HepG2 (cell line): ENCODE measurements at regions not wholly inside any gene's neighbourhood (a gene's known extent, or its start where the extent isn't known, plus 50 kb on each side); places are given as distances from the start of the nearest gene placed in this dataset.

Experiments
- ATAC-seq: fragments of 200-7000 bp; cut with Tn5 transposase; 3 replicates; pipeline ENCODE4 v1.9.1; 2020; ENCODE audit warnings: mild to moderate bottlenecking, moderate library complexity
- BruUV-seq: library from RNA; stranded (reverse); fragments of 400-500 nt; replicated peaks from 2 replicates; lab custom pipeline; 2021; lab: Mats Ljungman, UMichigan
- CTCF ChIA-PET: fragments of 300-600 bp; formaldehyde crosslinking; extraction: SDS; loops from one replicate; lab custom pipeline; 2021; ENCODE audit warnings: low total read pairs, inconsistent platforms, low intra/inter-chr PET ratio; lab: Yijun Ruan, JAX
- POLR2A ChIA-PET: fragments of 350-600 bp; sonication (Branson Sonifier 250); formaldehyde crosslinking; loops from one replicate; lab custom pipeline; 2020; ENCODE audit warnings: antibody characterized with exemption, inconsistent platforms; lab: Yijun Ruan, JAX
- DNase-seq: peaks from one replicate; pipeline ENCODE4 v3.0.0-alpha.2; 2015; ENCODE audit warnings: low spot score
- FAIRE-seq: peaks from 3 replicates; lab custom pipeline; 2011; peaks lifted over from hg19 to GRCh38; lab: Jason Lieb, UNC
- H2AFZ ChIP-seq: one replicate; pipeline ENCODE4 v1.6.1; 2011; ENCODE audit warnings: low read length, inconsistent platforms
- H3K27ac ChIP-seq: fragments of 300-600 bp; 3 replicates; pipeline ENCODE4 v1.8.0; 2011; ENCODE audit warnings: mixed run types, mild to moderate bottlenecking, mixed read lengths, low read length, inconsistent platforms; ENCODE audit not compliant: insufficient read depth; ENCODE audit errors: extremely low read length
- H3K27me3 ChIP-seq, 2 experiments: fragments of 200-600 bp in 1 of 2; 2 replicates in 1 of 2; 3 replicates in 1 of 2; pipeline versions ENCODE4 v1.6.0 to v1.8.0; 2011; ENCODE audit warnings: low read length in 2 of 2, mild to moderate bottlenecking in 2 of 2, moderate library complexity in 2 of 2, inconsistent platforms in 1 of 2; ENCODE audit not compliant: insufficient read depth in 2 of 2, control insufficient read depth in 1 of 2
- H3K36me3 ChIP-seq, 2 experiments: fragments of 200-600 bp in 1 of 2; replicated peaks in 1 of 2; 2 replicates in 1 of 2; 3 replicates in 1 of 2; pipeline versions ENCODE4 v1.5.1 to v1.8.0; 2011; ENCODE audit warnings: low read length in 2 of 2, inconsistent platforms in 1 of 2; ENCODE audit not compliant: insufficient read depth in 2 of 2, control insufficient read depth in 1 of 2
- H3K4me1 ChIP-seq: 2 replicates; pipeline ENCODE4 v1.5.1; 2012; ENCODE audit warnings: low read length, inconsistent platforms; ENCODE audit not compliant: insufficient read depth
- H3K4me2 ChIP-seq: 2 replicates; pipeline ENCODE4 v1.6.0; 2011; ENCODE audit warnings: low read depth, low read length, inconsistent platforms
- H3K4me3 ChIP-seq, 3 experiments: fragments of 200-600 bp in 1 of 3; sonication (generic), shearing (Covaris generic) in 1 of 3; replicated peaks in 1 of 3; 2 replicates each; pipeline ENCODE4 v1.5.1; 2011 to 2016; ENCODE audit warnings: low read length in 3 of 3, inconsistent platforms in 2 of 3, low read depth in 2 of 3, mild to moderate bottlenecking in 2 of 3, control low read depth in 1 of 3, mixed read lengths in 1 of 3; ENCODE audit not compliant: insufficient read depth in 1 of 3
- H3K79me2 ChIP-seq: one replicate; pipeline ENCODE4 v1.6.1; 2011; ENCODE audit warnings: low read length, inconsistent platforms; ENCODE audit not compliant: insufficient read depth
- H3K9ac ChIP-seq: 2 replicates; pipeline ENCODE4 v1.6.0; 2011; ENCODE audit warnings: mild to moderate bottlenecking, low read depth, low read length, inconsistent platforms; ENCODE audit not compliant: insufficient read depth
- H3K9me3 ChIP-seq: 2 replicates; pipeline ENCODE4 v1.5.1; 2012; ENCODE audit warnings: mild to moderate bottlenecking, low read length
- H4K20me1 ChIP-seq: 2 replicates; pipeline ENCODE4 v1.6.0; 2011; ENCODE audit warnings: inconsistent platforms, mild to moderate bottlenecking, low read length, moderate library complexity; ENCODE audit not compliant: insufficient read depth
- ARNT ChIP-seq: fragments of 450-650 bp; IDR thresholded peaks from 2 replicates; pipeline ENCODE4 v1.6.1; 2017
- ATRX ChIP-seq: sonication (generic); formaldehyde crosslinking; IDR thresholded peaks from 2 replicates; pipeline ENCODE4 v1.4.0; 2020; ENCODE audit warnings: missing genetic modification reagents, borderline replicate concordance
- NCOR1 ChIP-seq: fragments of 200-600 bp; sonication (generic); IDR thresholded peaks from 2 replicates; pipeline ENCODE4 v1.7.0; 2017; ENCODE audit warnings: antibody characterized with exemption, low read length, borderline replicate concordance
- NRL ChIP-seq: sonication (generic); formaldehyde crosslinking; IDR thresholded peaks from 2 replicates; pipeline ENCODE4 v1.5.0; 2020; ENCODE audit warnings: missing genetic modification reagents, mild to moderate bottlenecking, moderate library complexity, borderline replicate concordance
- SP4 ChIP-seq: sonication (generic); formaldehyde crosslinking; IDR thresholded peaks from 2 replicates; pipeline ENCODE4 v1.8.1; 2023; ENCODE audit warnings: mild to moderate bottlenecking, missing genetic modification reagents
- TFE3 ChIP-seq: IDR thresholded peaks from 2 replicates; pipeline ENCODE4 v1.6.1; 2016
- ZNF253 ChIP-seq: sonication (generic); formaldehyde crosslinking; IDR thresholded peaks from 2 replicates; pipeline ENCODE4 v1.8.0; 2022; ENCODE audit warnings: mild to moderate bottlenecking, missing genetic modification reagents, borderline replicate concordance
- ZNF256 ChIP-seq: sonication (generic); formaldehyde crosslinking; conservative IDR thresholded peaks from 2 replicates; pipeline ENCODE4 v1.4.0; 2020; ENCODE audit warnings: missing genetic modification reagents
- in situ Hi-C: cut with HindIII; loops from 2 replicates; pipeline ENCODE4 v1.10.0; 2017; ENCODE audit warnings: low pct_unique_long_range_greater_than_20kb; ENCODE audit not compliant: extremely low pct_ligation_motif_present
- intact Hi-C: fragments of 100-400 bp; cut with micrococcal nuclease; formaldehyde crosslinking; loops from one replicate; pipeline ENCODE4 v1.10.0; 2022; ENCODE audit not compliant: unreplicated experiment
- TF ChIP-seq, protein P1 (sequence below): sonication (generic); formaldehyde crosslinking; IDR thresholded peaks from 2 replicates; pipeline ENCODE4 v1.4.0; 2020; ENCODE audit warnings: missing genetic modification reagents, borderline replicate concordance
- TF ChIP-seq, protein P2 (sequence below): sonication (generic); formaldehyde crosslinking; IDR thresholded peaks from 2 replicates; pipeline ENCODE4 v1.8.0; 2022; ENCODE audit warnings: mild to moderate bottlenecking, missing genetic modification reagents, borderline replicate concordance
- TF ChIP-seq, protein P3 (sequence below): sonication (generic); formaldehyde crosslinking; IDR thresholded peaks from 2 replicates; pipeline ENCODE4 v1.8.0; 2022; ENCODE audit warnings: low read depth, missing genetic modification reagents

DNA sequence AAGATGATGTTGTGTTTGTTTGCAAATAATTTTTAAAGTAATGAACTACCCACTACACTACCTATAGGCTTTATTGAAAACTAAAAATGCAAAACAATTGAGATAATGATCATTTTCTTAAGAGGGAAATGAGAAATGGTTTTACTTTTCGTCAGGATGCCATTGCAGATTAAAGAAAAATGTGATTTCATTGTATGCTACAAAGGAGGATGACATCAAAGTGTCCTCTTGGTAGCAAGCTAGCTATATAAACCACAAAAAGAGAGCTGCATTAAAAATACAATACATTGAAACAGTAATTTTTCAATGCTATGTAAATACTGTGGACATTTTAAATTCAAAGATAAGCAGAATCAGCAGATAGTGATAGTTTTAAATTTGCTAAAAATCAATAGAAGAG lies 87.5 kb upstream of the DPYD start (continued):
- TF ChIP-seq, protein P1, sequence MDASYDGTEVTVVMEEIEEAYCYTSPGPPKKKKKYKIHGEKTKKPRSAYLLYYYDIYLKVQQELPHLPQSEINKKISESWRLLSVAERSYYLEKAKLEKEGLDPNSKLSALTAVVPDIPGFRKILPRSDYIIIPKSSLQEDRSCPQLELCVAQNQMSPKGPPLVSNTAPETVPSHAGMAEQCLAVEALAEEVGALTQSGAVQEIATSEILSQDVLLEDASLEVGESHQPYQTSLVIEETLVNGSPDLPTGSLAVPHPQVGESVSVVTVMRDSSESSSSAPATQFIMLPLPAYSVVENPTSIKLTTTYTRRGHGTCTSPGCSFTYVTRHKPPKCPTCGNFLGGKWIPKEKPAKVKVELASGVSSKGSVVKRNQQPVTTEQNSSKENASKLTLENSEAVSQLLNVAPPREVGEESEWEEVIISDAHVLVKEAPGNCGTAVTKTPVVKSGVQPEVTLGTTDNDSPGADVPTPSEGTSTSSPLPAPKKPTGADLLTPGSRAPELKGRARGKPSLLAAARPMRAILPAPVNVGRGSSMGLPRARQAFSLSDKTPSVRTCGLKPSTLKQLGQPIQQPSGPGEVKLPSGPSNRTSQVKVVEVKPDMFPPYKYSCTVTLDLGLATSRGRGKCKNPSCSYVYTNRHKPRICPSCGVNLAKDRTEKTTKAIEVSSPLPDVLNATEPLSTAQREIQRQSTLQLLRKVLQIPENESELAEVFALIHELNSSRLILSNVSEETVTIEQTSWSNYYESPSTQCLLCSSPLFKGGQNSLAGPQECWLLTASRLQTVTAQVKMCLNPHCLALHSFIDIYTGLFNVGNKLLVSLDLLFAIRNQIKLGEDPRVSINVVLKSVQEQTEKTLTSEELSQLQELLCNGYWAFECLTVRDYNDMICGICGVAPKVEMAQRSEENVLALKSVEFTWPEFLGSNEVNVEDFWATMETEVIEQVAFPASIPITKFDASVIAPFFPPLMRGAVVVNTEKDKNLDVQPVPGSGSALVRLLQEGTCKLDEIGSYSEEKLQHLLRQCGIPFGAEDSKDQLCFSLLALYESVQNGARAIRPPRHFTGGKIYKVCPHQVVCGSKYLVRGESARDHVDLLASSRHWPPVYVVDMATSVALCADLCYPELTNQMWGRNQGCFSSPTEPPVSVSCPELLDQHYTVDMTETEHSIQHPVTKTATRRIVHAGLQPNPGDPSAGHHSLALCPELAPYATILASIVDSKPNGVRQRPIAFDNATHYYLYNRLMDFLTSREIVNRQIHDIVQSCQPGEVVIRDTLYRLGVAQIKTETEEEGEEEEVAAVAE (CRISPR knock-in tag) = no peak
- TF ChIP-seq SP4 (CRISPR knock-in tag) = no peak

DNA sequence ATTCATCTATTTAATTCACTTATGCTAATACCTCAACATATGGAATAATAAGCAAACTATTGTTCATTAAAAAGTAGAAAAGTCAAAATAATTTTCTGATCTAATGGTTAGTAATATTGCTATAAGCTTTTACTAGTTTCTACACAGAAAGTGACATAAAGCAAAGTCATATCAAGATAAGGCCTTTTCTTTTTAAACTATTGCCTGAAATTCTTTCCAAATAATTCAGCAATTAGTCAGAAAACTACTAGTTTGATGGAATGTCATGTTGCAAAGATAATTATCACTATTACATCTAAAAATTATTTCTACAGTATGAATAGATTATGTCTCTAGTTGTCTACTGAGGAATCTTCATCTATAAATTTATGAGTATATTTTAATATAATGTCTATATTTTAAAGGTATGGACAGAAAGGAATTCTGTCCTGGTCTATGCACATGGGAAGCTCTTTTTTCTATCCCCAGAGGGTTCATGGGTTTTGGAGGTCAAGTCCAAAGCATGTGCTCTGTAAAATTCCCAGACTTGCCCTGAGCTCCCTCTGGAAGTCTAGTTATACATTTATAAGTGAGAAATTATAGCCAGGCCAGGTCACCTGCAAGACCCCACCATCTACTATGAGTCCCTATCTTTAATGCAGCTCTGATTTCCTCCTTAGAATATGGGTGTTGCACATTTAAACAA lies 84.6 kb upstream of the DPYD start:
- Histone ChIP-seq H3K4me1 (no peaks in the 10 kb centered on the region), H3K4me2 (no peak overlapping the region), H3K27ac (no peak overlapping the region), H4K20me1 (no peaks in the 10 kb centered on the region), H3K27me3 (no peaks in the 10 kb centered on the region), H2AFZ (no peak overlapping the region), H3K79me2 (no peaks in the 10 kb centered on the region), H3K4me3 (no peak overlapping the region), H3K9ac (no peak overlapping the region), H3K9me3 (no peaks in the 10 kb centered on the region), H3K36me3 (no peaks in the 10 kb centered on the region)
- in situ Hi-C loops = no loop called here
- ChIA-PET POLR2A (no interaction called here), CTCF (no interaction called here)
- no peak for FAIRE-seq
- intact Hi-C loops = no loop called here
- TF ChIP-seq ZNF253 (CRISPR knock-in tag) (no peak), ATRX (no peak), NRL (CRISPR knock-in tag) (no peak), ZNF256 (no peak), NCOR1 (no peak), ARNT (no peak), TFE3 (no peak)
- TF ChIP-seq, protein P2, sequence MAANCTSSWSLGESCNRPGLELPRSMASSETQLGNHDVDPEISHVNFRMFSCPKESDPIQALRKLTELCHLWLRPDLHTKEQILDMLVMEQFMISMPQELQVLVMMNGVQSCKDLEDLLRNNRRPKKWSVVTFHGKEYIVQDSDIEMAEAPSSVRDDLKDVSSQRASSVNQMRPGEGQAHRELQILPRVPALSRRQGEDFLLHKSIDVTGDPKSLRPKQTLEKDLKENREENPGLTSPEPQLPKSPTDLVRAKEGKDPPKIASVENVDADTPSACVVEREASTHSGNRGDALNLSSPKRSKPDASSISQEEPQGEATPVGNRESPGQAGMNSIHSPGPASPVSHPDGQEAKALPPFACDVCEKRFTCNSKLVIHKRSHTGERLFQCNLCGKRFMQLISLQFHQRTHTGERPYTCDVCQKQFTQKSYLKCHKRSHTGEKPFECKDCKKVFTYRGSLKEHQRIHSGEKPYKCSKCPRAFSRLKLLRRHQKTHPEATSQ (CRISPR knock-in tag) = no peak
- TF ChIP-seq, protein P3, sequence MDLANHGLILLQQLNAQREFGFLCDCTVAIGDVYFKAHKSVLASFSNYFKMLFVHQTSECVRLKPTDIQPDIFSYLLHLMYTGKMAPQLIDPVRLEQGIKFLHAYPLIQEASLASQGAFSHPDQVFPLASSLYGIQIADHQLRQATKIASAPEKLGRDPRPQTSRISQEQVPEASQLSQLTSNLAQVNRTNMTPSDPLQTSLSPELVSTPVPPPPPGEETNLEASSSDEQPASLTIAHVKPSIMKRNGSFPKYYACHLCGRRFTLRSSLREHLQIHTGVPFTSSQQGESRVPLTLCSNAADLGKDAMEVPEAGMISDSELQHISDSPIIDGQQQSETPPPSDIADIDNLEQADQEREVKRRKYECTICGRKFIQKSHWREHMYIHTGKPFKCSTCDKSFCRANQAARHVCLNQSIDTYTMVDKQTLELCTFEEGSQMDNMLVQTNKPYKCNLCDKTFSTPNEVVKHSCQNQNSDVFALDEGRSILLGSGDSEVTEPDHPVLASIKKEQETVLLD (CRISPR knock-in tag) = no peak
- no peak for DNase-seq
- BruUV-seq = no TSS peak
- no peak for ATAC-seq
